Pons (tissue), 1 donor: ENCODE measurements at regions not wholly inside any gene's neighbourhood (a gene's known extent, or its start where the extent isn't known, plus 50 kb on each side); places are given as distances from the start of the nearest gene placed in this dataset.
"Not testable (repeated sequence)": the region's sequence is repeated elsewhere in the genome, so short reads cannot be mapped to it uniquely, and the experiment has no call there.

Experiments used
- DNase-seq: peaks from one replicate; pipeline ENCODE4 v3.0.0-alpha.2; 2016; ENCODE audit warnings: low spot score

DNA sequence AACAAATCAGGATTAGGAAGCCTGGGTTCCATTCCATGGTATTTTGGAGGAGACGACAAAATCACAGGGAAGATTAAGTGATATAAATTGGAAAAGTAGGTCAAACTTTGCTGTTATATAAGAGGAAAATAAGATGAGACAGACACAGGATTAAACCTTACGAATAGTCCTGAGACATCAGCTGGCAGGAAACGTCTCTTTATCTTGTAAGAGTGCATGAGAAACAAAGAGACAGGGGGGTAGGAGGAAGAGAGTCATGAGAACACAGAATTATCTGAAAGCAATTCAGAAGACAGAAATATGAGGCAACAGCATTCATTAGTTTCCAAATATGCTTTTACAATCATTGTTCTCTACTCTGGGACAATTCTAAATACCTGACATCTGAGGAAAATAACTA, 310.6 kb upstream of the MIR17HG start:
- no peak for DNase-seq

DNA sequence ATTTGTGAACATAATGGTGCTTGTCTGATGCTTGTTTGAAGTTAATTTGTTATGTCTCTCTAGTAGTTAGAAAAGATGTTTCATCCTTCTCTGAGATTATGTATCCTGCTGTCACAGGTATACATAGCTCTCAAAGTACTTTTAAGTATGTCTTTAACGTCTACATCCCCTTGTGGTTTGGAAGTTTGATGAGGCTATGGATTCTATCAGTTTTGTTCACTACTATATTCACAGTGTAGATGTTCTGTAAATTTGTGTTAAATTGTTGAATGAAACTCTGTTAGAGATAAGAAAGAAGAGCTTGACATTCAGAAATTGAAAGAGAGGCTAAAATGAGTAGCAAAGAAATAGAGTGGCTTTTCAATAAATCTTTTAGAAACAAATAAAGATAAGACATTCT, 304.6 kb upstream of the MIR17HG start:
- no peak for DNase-seq

DNA sequence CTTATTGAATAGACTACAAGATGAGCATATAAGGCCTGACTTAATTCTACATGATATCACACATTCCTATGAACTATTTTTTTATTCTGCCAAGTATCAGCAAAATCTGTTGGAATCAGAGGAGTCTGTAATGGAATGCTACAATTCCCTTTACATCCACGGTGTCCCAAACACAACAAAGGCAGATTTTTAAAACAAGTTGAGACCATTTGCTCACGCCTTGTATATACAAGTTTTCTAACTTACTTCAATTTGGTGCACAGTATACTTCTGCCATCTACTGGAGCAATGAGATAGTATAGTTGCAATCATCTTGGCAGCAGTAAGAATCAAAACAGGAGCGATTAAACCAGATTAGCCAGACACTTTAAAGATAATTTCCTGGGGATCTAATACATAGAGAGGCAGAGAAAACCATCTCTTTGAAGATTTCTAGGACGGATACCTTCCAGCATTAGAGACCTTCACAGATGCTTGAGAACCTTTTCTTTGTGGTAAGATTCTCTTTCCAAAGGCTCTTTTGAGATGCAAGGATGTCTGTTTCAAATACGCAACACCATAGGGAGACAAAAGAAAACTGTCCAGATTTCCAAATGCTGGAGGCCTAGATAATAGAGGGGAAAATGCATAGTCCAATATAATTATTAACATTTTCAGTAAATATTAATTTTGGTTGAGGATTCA, 302.0 kb upstream of the MIR17HG start:
- peak; percentile 51 for DNase-seq

DNA sequence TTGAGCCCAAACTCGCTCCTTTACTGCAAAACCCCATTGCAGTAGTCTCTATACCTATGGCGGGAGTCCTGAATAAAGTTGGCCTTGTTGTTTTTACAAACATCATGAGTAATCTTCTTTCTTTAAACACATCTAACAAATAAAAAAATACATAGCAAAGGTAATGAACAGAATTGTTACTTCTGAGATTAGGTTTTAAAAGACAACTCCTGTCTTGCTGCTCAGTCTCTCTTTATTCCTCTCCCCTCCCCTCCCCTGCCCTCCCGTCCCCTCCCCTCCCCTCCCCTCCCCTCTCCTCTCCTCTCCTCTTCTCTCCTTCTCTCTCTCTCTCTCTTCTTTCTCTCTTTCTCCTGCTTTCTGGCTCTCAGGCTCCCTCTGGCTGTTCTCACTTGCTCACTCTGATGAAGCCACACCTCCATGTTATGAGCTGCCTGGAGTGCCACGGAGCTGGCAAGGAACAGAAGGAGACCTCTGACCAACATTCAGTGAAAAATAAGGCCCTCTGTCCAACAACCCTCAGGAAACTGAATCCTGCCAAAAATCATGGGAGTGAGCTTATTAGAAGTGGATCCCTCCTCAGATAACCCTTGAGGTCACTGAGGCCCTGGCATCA, 300.7 kb upstream of the MIR17HG start:
- DNase-seq: no peak

DNA sequence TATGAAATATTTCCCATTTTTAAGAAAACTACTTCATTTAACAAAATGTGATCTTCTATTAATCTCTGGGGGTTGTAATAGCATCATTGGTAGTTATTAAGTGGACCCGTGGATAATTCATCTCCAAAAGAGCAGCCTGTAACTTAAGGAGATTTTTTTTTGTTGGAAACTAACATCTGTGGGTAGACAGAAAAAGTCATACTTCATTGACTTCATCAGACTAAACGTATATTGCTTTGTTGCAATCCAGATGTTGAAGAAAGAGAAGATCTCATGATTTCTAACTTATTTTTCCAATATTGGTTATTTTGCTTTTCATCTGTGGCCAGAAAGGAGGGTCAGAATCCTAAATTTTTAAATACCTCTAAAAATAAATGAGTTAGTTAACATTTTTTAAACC, 296.5 kb upstream of the MIR17HG start:
- DNase-seq: no peak

DNA sequence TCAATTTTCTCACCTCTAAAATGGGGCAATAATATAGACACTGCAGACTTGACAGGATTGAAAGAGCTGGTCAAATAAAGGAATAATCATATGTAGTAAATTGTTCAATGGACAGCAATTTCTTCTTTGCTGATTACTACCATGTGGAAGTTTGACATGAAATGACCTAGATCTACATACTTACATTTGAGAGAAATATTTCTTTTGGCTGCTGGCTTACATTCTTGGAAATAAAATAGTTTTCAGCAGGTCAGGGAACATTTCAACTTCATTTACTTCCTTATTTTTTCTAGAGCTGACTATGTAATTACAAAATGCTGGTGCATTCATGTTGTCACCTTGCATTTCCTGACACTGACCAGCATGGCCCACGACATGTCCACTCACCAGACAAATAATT, 294.6 kb upstream of the MIR17HG start:
- DNase-seq: no peak

DNA sequence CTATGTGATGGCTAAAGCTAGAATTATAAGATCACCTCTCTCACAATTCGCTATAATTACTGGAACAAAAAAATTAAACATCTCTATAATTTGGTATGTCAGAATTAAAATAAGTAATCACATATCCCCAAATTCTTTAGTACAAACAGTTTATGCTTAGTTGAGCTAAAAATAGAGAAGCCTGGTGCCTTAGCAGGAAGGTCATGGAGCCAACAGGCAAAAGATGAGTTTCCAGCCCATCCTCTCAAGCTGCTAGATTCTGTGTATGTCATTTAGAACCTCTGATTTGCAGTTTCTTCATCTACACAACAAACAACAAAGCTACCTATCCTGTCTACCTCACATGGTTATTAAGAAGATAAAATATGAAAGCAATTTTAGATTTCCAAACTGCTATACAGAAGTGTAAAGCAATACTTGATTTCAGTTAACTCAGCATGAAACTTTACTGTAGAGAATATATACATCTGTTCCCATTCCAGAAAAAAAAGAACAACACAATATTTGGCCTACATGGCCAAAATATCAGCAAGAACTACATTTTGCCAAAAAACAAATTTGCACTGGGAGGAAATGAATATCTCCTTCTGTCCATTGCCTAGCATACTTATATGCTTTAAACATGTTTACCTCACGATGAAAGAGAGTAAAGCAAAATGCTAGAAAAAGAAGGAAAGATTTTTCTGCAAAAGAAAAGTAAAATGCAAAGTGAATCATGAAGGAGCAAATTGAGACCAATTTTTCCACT, 294.0 kb upstream of the MIR17HG start:
- no peak for DNase-seq

DNA sequence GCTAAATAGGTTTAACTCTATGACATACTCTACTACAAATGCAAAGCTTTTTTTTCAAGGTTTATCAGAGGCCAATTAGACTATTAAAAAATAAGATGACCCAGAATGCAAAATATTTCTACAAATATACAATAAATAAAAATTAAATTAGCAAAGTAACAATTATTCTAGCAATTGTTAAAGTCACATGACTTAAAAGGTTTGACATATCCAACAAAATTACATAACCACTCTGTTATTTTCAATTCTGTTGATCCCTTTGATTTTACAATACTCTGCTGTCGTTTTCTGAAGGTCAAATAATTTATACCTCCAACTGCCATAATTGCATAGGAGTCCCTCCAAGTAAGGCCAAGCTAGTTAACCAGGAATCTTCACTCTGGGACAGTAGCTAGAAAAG, 292.6 kb upstream of the MIR17HG start:
- DNase-seq: no peak

DNA sequence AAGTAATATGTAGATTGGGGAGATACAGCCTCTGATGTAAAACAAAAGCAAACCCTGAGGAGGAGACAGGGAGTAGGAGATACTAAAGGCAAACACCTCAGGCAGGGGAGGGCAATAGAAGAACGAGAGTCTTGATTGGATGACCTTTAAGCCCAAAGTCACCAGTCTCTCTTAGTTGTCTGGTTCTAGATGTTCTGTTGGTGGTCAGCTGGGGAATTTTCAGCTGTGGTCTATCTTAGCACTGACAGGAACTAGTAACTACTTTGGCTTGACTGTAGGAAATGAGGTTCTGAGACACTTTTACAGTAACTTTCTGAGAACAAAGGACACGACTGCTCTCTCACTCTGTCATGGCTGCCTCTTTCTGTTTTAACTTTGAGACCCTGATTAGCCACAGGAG, 290.7 kb upstream of the MIR17HG start:
- no peak for DNase-seq

DNA sequence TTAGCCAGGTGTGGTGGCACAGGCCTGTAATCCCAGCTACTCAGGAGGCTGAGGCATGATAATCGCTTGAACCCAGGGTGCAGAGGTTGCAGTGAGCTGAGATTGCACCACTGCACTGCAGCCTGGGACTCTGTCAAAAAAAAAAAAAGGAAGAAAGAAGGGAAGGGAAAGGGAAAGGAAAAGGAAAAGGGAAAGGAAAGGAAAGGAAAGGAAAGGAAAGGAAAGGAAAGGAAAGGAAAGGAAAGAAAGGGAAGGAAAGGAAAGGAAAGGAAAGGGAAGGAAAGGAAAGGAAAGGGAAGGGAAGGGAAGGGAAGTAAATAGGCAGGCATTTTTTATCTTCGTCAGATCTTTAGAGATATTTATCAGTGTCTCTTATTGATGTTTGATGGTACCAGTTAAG, 290.0 kb upstream of the MIR17HG start:
- DNase-seq: not testable (repeated sequence)

DNA sequence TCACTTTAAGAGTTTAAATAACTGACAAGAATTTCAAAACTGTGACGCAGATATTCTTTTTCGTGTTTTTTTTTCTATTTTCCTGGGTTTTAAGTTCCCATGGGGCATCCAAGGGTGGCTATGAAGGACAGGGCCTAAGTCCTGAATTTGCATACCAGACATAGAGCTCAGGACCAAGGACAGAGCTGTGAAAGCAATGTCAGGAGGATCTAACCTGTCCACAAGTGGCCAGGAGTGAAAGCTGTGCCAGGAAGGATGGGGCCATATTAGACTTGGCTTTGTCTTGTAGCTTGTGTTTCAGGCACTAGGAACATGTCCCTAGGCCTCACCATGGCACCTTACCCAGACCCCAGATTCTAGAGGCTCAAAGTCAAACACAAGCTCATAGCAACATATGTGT, 289.4 kb upstream of the MIR17HG start:
- no peak for DNase-seq

DNA sequence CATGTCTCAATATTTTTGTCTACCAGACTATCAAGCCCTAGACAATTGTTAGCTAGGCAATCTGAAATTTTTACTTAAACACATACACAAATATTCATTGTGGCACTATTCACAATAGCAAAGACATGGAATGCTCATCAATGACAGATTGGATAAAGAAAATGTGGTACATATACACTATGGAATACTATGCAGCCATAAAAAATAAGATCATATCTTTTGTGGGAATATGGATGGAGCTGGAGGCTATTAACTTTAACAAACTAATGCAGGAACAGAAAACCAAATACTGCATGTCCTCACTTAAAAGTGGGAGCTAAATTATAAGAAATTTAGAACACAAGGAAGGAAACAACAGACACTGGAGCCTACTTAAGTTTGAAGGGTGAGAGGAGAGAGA, 288.6 kb upstream of the MIR17HG start:
- no peak for DNase-seq

DNA sequence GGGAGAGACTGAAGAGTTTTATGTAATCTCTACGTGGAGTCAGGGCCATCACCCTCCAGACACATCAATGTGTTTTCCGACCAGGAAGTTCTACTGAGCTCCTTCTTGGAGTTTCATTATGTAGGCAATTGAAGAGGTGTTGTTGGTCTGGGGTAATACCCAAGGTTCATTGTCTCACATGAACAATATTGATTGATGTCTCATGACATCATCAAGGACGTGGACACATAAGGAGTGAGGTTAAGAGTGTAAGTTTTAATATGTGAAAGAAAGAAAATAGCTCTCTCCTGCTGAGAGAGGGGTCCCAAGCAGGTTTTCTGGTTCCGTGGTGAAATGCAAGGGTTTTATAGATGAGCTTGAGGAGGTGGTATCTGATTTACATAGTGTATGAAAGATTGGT, 280.7 kb upstream of the MIR17HG start:
- DNase-seq: no peak

DNA sequence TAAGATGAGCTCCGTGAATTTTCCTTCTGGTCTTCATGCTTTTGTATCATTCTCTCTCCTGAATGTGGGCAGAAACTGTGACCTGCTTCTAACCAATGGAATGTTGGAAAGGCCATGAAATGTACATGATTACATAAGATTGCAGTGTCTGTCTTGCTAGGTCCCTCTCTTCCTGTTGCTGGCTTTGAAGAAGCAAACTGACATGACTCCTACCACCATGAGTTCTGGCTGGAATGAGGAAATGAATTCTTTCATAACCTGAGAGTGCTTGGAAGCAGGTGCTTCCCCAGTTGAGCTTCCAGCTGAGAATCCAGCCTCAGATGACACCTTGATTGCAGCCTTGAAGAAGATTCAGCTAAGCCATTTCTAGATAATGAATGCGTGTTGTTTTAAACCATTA, 275.0 kb upstream of the MIR17HG start:
- DNase-seq: no peak

DNA sequence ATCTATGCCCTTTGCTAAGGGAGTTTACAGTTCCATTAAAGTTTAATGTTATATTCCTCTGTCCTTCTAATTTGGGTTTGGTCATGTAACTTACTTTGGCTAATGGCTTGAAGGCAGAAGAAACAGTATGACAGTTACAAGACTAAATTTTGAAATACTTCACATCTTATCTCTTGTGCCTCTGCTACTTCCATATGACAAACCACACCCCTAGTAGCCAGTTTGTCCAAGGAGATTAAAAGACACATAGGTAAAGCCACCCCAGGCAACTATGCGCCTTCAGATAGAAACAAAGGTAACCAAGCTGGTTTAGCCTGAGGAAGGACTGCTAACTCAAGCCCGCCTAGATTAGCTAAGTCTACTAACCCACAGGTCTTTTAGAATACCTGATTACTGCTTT, 273.4 kb upstream of the MIR17HG start:
- DNase-seq: no peak

DNA sequence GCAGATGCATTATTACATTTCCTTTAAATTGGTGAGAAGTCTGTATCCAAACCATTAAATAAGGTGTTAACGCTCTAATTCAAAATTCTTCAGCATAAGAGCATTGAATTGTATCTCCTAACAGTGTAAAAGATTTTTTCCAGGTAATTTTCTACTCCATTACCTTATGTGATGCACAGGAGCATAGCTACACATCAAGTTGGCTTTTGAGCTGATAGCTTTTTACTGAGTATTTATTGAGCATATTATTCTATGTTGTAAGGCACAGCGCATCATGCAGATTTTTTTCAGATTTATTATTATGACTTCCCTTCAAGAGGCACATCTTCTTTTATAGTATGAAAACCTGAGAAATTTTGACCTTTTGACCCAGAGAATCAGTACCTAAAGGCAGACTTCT, 270.7 kb upstream of the MIR17HG start:
- DNase-seq: no peak

DNA sequence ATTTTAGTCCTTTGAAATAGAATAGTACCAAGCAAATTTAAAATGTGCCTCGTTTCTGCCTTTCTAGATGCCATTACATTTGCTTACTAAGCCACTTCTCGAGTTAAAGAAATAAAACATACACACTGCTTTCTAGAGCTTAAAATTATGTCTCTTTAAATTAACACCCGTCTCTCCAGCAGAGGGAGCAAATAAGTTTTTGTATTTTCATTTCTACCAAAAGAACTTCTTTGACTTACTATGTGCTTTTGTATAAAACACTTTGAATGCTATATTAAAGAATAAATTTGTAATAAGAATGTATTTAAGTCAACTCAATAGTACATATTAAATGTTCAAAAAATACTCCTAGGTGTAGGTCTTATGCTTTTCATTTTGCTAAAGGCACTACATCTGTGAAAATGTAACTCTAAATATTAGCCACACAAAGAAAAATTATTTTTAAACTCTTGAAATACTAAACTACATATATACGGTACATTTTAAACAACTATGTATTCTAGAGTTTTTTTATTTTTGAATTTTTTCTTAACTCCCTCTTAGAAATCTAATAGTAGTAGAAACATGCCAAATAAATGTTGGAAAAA, 269.3 kb upstream of the MIR17HG start:
- peak; percentile 9 for DNase-seq

DNA sequence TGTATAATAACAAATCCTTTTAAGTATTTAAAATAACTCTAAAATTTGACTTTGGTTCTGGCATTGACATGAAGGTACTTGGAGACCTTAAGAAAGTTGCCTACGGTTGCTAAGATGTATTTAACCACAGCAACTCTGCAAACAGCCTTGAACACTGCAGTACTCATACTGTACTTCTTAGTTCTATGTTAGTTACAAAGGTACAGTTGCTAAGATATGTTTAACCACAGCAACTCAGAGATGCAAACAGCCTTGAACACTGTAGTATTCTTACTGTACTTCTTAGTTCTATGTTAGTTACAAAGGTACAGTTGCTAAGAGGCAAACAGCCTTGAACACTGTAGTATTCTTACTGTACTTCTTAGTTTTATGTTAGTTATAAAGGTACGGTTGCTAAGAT, 268.3 kb upstream of the MIR17HG start:
- DNase-seq: no peak

DNA sequence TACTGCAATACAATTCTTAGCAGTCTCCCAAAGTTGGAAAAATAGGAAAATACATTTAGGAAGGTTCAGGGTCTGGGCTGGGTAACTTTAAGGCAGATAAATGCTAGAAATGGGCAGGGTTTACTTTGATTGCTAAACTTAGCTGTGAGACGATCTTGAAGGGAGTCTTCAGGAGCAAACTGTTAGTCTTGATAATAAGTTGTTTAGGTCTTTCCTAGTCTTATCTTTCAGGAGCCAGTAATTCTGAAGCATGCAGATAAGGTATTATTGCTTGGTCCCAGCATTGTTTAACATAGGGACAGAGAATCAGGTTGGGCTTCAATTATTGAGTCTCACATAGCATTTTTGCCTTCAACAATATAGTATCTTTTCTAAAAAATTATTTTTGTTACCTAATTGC, 262.4 kb upstream of the MIR17HG start:
- DNase-seq: no peak

DNA sequence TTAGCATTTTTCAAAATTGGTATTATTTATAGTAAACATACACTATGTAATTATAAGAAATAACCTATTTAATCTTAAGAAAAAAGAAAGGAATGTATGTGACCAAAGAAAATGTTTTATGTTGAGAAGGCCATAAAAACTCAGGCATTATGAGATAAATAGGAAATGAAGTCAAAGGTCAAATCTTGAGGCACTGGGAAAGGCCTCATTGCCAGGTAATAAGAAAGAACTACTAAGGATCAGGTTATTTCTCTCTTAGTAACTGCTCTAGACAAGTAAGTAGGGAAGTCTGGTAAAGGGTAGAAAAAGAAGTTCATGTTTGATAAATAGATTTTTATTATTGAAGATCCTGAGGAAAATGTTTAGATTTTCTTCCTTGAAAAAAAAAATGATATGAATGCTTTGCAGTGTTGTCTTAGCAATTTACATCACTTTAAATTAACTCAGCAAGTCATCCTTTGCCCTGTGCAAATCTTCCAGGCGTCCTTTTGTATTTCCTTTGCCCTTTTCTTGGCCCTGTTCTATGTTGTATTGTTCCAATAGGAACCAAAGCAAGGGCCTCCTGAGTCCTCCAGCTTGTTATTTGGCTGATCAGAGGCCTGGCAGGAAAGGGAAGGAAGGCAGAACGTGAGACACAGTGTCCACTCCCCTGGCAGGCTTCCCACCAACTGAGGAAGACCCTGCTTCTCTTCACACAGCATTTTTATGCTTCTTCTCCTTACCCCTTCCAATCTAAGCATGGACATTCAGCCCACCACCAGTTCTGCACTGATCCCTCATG, 260.4 kb upstream of the MIR17HG start:
- no peak for DNase-seq

DNA sequence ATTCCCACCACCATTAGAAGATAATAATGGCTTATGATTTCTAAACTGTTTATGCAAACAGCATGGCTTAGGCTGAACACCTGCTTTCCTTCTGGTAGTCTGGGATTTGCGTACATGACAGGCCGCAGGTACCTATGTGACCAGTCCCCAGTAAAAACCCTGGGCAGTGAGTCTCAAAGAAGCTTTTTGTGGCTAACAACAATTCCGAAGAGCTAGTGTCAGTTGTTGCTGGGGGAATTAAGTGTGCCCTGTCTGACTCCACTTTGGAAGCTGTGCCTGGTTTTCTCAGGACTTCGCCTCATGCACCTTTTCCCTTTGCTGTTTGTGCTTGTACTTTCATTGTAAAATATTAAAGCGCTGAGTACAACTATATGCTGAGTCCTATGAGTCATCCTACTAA, 250.2 kb upstream of the MIR17HG start:
- DNase-seq: no peak

DNA sequence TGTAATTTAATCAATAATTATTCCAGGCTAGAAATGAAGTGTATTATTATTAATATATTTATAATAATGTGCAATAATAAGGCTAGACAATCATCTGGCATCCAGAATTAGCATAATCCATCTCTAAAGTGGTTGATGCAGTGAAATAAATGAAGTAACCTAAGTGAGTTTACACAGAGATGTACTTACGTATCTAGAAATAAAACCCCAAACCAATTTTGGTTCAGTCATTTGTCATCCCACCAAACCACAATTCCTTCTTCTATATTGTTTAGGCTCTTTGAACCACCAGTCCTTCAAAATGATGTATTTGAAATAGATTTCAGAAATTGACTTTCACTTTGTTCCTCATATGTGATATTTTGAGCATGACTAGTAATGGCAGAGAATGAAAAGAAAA, 247.6 kb upstream of the MIR17HG start:
- no peak for DNase-seq
